Stimulated activated naive CD8-positive, alpha-beta T cell treated with anti-CD3 and anti-CD28 coated beads, Interleukin-15, amount 100 ng/mL, for 72 hours (primary cell): ENCODE measurements at regions not wholly inside any gene's neighbourhood (a gene's known extent, or its start where the extent isn't known, plus 50 kb on each side); places are given as distances from the start of the nearest gene placed in this dataset.

Experiments used
- ATAC-seq: fragments of 150-1000 bp; cut with Tn5 transposase; 2 replicates; pipeline ENCODE4 v1.10.0; 2021; ENCODE audit warnings: mild to moderate bottlenecking, moderate library complexity
- DNase-seq, 2 donors: peaks; one replicate each; pipeline ENCODE4 v3.0.0; 2021 to 2022
- H3K27ac Mint-ChIP-seq, 2 donors: one replicate each; pipeline ENCODE4 v1.8.0; 2022; ENCODE audit warnings: mild to moderate bottlenecking in 2 of 2, mixed read lengths in 2 of 2, moderate library complexity in 2 of 2
- H3K27me3 Mint-ChIP-seq: one replicate; pipeline ENCODE4 v1.8.0; 2022; ENCODE audit warnings: mixed read lengths
- H3K4me1 Mint-ChIP-seq: one replicate; pipeline ENCODE4 v1.8.0; 2022; ENCODE audit warnings: mild to moderate bottlenecking, mixed read lengths
- H3K4me3 Mint-ChIP-seq, 2 donors: one replicate each; pipeline ENCODE4 v1.8.0; 2022; ENCODE audit warnings: mild to moderate bottlenecking in 2 of 2, mixed read lengths in 2 of 2, moderate library complexity in 1 of 2
- H3K9me3 Mint-ChIP-seq, 2 donors: one replicate each; pipeline ENCODE4 v1.8.0; 2022; ENCODE audit warnings: mixed read lengths in 2 of 2

DNA sequence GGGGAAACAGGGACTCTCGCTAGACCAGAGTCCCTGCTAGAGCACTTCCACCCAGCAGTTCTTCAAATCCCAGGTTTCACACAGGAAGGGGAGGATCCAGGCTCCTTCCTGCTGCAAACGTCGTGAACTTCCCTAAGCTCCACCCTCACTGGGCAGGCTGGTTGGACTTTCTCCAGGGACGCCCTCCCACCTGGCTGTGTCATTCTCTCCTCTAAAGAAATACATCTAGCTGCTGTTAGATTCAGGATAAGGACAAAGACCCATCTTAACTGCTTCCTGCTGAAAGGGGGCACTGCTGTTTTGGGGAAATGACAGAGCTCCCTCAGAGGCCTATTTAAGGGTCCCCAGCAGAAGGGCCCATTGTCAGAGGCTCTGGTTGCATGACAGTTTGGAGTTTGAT is 230.7 kb downstream of the SEMA6A start:
- ATAC-seq (no peak), DNase-seq (no peak)
- no peak overlapping the region for H3K27ac Mint-ChIP-seq
- H3K4me3 Mint-ChIP-seq, result no peak overlapping the region
- peaks cover 34 to 42% of the 10 kb centered on the region in 2 donors for H3K9me3 Mint-ChIP-seq
- H3K27me3 Mint-ChIP-seq, result no peaks in the 10 kb centered on the region
- no peaks in the 10 kb centered on the region for H3K4me1 Mint-ChIP-seq
